ENCODE measurements at regions not wholly inside any gene's neighbourhood (a gene's known extent, or its start where the extent isn't known, plus 50 kb on each side); places are given as distances from the start of the nearest gene placed in this dataset.

DNA sequence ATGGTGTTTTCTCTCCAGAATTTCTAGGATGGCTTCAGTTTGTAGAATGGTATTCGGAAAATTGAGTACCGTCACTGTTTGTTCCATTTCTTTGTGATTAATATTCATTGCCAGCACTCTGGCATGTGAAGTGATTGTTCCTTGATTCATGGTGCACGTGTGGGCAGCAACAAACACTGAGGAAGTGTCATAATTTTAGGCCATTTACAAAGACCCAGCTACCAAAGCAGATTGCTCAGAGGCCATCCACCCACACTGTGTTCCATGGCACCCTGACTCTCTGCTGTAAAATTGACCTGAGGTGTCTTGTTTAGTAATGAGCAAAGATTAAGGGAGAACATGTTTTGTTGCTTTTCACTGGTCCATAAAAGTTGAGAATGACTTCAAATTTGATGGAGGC is 250.9 kb upstream of the FMN2 start:
- H3K27ac ChIP-seq: no peak overlapping the region
- no peak for TF ChIP-seq CTCF (conservative IDR thresholded peaks at IDR 0.05)

DNA sequence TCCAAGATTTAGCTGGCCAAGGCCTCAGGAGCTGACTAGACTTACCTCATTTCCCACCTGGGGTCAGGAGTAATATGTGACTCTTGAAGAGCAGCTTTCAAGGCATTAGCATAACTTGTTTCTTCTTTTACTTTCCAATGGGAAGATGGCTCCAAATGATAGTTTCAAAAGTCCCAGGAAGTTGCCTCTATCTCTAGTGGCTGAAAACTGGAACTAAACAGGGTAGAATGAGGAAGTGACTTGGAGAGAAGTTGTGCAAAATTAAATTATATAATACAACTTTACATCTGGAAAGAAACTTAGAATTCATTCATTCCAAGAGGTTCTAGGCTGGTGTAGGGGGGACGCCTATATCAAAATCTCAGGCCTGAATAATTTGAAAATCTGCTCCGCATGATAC is 250.1 kb upstream of the FMN2 start:
- no peak overlapping the region for H3K27ac ChIP-seq
- TF ChIP-seq CTCF (conservative IDR thresholded peaks at IDR 0.05): no peak

GRCh38 chr1:239843541-239843940 is 248.1 kb upstream of the FMN2 start:
- no peak for TF ChIP-seq CTCF (conservative IDR thresholded peaks at IDR 0.05)
- no peak overlapping the region for H3K27ac ChIP-seq

DNA sequence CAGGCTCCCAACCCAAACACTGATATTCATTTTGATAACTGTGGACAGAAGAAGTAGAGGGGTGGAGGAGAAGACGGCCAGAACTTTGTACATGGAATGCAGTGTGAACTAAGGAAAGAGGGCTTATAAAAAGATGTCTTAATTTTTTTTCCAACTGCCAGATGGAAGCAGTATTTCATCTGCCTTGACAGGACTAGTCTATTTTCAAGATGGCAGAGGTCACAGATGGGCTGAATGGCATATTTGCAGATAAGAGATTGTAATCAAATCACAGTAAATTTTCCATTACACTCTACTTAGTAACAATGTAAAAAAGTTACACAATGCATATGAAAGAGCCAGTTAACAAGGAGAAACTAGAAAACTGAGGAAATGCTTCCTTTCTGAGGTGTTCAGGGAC is 246.8 kb upstream of the FMN2 start:
- no peak overlapping the region for H3K27ac ChIP-seq
- no peak for TF ChIP-seq CTCF (conservative IDR thresholded peaks at IDR 0.05)

GRCh38 chr1:239854922-239855321 is 236.8 kb upstream of the FMN2 start:
- TF ChIP-seq CTCF (conservative IDR thresholded peaks at IDR 0.05): no peak
- H3K27ac ChIP-seq: no peak overlapping the region

DNA sequence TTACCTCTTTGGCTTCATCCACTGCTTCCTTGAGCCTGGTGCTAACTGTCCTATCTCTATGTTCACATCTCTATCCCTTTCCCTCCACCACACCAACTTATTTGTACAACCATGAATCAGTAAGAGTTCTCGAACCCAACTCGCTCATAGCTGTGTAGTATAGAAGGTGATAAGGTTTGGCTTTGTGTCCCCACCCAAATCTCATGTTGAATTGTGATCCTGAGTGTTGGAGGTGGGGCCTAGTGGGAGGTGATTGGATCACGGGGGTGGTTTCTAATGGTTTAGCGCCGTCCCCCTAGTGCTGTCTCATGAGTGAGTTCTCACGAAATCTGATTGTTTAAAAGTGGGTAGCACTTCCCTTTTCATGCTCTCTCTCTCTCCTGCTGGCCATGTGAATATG is 235.6 kb upstream of the FMN2 start:
- TF ChIP-seq CTCF (conservative IDR thresholded peaks at IDR 0.05): no peak

DNA sequence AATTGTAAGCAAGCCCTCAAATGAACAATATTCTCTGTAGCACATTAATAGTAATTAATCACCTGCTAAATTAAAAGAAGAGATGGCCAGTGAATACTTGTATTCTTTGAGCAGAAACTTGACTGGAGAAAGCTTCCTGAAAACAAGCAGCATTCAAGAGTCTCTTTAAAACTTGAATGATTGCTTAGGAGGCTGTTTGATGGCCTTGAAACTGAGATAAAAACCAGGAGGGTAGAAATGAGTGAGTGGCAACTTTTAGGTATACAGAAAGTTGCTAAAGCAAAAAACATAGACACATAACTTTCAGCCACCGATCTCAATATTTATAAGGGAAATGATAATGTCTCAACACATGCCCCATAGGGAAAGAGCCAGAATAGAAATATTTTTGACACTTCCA is 234.8 kb upstream of the FMN2 start:
- H3K27ac ChIP-seq: no peak overlapping the region
- no peak for TF ChIP-seq CTCF (conservative IDR thresholded peaks at IDR 0.05)

More for the DNA sequence above, 235.6 kb upstream of the FMN2 start:
- no peak overlapping the region for H3K27ac ChIP-seq

- no peak overlapping the region for H3K27ac ChIP-seq
- no peak for TF ChIP-seq CTCF (conservative IDR thresholded peaks at IDR 0.05)
Measured at GRCh38 chr1:239858057-239858456, 233.6 kb upstream of the FMN2 start.
